Hepatocyte (in vitro differentiated cells): ENCODE measurements at regions not wholly inside any gene's neighbourhood (a gene's known extent, or its start where the extent isn't known, plus 50 kb on each side); places are given as distances from the start of the nearest gene placed in this dataset.

Source experiments
- DNase-seq: peaks from one replicate; pipeline ENCODE4 v3.0.0-alpha.2; 2016; ENCODE audit warnings: low spot score
- H2AFZ ChIP-seq: fragments of 200-600 bp; sonication (generic); 2 replicates; pipeline ENCODE4 v1.6.0; 2016; ENCODE audit warnings: antibody characterized with exemption, mild to moderate bottlenecking
- H3K27ac ChIP-seq: fragments of 200-600 bp; sonication (generic); 2 replicates; pipeline ENCODE4 v1.5.1; 2016; ENCODE audit warnings: mild to moderate bottlenecking
- H3K27me3 ChIP-seq: fragments of 200-600 bp; sonication (generic); 2 replicates; pipeline ENCODE4 v1.6.1; 2016
- H3K36me3 ChIP-seq: fragments of 200-600 bp; sonication (generic); replicated peaks from 2 replicates; pipeline ENCODE4 v1.5.1; 2016; ENCODE audit warnings: low read depth; ENCODE audit not compliant: insufficient read depth
- H3K4me1 ChIP-seq: fragments of 200-600 bp; sonication (generic); 2 replicates; pipeline ENCODE4 v1.5.1; 2016; ENCODE audit warnings: mild to moderate bottlenecking, moderate library complexity; ENCODE audit not compliant: insufficient read depth
- H3K4me2 ChIP-seq: fragments of 200-600 bp; sonication (generic); 2 replicates; pipeline ENCODE4 v1.6.0; 2016
- H3K4me3 ChIP-seq: fragments of 200-600 bp; sonication (generic); 2 replicates; pipeline ENCODE4 v1.5.1; 2016; ENCODE audit warnings: mild to moderate bottlenecking
- H3K79me2 ChIP-seq: fragments of 200-600 bp; sonication (generic); 2 replicates; pipeline ENCODE4 v1.6.0; 2017; ENCODE audit warnings: mild to moderate bottlenecking
- H3K9me2 ChIP-seq: fragments of 200-600 bp; sonication (generic); replicated peaks from 2 replicates; pipeline ENCODE4 v1.6.0; 2017; ENCODE audit warnings: mild to moderate bottlenecking; ENCODE audit not compliant: insufficient read depth
- H3K9me3 ChIP-seq: fragments of 200-600 bp; sonication (generic); 2 replicates; pipeline ENCODE4 v1.5.1; 2016; ENCODE audit warnings: low read depth, mild to moderate bottlenecking
- H4K20me1 ChIP-seq: fragments of 200-600 bp; sonication (generic); 2 replicates; pipeline ENCODE4 v1.6.0; 2016; ENCODE audit warnings: mild to moderate bottlenecking; ENCODE audit not compliant: insufficient read depth, poor library complexity, severe bottlenecking
- EZH2 ChIP-seq: fragments of 200-600 bp; sonication (generic); IDR thresholded peaks from 2 replicates; pipeline ENCODE4 v1.6.1; 2016; ENCODE audit warnings: antibody characterized with exemption, mild to moderate bottlenecking, borderline replicate concordance
- EZH2phosphoT487 ChIP-seq: fragments of 200-600 bp; sonication (generic); IDR thresholded peaks from one replicate; pipeline ENCODE4 v1.6.1; 2018; ENCODE audit warnings: antibody characterized with exemption, mild to moderate bottlenecking, low read depth, moderate library complexity; ENCODE audit not compliant: unreplicated experiment, severe bottlenecking
- WGBS: methylation state at CpG from one replicate; pipeline ENCODE4 v1.1.6; 2016; ENCODE audit warnings: low lambda C conversion rate; ENCODE audit errors: missing lambda C conversion rate; 5-methylcytosine and 5-hydroxymethylcytosine counted together
- TF ChIP-seq, protein P1 (sequence below): fragments of 200-600 bp; sonication (generic); IDR thresholded peaks from 2 replicates; pipeline ENCODE4 v1.5.1; 2016; ENCODE audit warnings: antibody characterized with exemption, mild to moderate bottlenecking; ENCODE audit not compliant: poor library complexity

DNA sequence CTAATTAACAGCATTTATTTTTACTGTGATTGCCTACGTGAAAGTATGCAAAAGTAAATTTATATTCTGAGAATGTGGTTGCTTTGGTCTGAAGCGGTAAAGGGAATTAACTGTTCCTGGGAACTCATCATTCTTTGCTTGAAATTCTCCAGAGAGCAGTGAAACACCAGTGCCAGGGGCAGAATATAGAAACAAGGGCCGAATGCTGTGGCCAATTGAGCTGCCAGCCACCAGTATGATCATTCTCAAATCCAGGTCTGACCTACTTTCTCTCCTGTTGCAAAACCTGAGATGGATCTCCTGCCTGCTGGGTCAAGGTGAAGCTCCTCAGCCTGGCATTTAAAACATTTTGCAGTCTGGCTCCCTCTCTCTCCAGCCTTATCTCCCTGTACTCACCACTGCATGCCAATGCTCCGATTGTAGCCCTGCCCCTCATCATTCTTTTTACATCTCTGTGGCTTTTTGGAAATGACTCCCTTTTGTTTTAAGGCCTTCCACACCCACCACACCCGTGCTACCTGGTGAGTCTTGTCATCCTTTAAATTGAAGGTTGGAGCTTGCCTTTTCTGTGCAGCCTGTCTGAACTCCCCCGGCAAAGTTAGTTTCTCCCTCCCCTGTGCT is 94.5 kb upstream of the TMEM178A start:
- H2AFZ ChIP-seq: no peak overlapping the region
- H3K4me1 ChIP-seq: peaks cover 20% of the 10 kb centered on the region
- DNase-seq: peak; percentile 28
- no peak for TF ChIP-seq EZH2
- TF ChIP-seq, protein P1, sequence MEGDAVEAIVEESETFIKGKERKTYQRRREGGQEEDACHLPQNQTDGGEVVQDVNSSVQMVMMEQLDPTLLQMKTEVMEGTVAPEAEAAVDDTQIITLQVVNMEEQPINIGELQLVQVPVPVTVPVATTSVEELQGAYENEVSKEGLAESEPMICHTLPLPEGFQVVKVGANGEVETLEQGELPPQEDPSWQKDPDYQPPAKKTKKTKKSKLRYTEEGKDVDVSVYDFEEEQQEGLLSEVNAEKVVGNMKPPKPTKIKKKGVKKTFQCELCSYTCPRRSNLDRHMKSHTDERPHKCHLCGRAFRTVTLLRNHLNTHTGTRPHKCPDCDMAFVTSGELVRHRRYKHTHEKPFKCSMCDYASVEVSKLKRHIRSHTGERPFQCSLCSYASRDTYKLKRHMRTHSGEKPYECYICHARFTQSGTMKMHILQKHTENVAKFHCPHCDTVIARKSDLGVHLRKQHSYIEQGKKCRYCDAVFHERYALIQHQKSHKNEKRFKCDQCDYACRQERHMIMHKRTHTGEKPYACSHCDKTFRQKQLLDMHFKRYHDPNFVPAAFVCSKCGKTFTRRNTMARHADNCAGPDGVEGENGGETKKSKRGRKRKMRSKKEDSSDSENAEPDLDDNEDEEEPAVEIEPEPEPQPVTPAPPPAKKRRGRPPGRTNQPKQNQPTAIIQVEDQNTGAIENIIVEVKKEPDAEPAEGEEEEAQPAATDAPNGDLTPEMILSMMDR: no peak
- no peak for TF ChIP-seq EZH2phosphoT487
- no peaks in the 10 kb centered on the region for H3K79me2 ChIP-seq
- H3K27ac ChIP-seq: peak overlapping the region; percentile 65
- no peaks in the 10 kb centered on the region for H4K20me1 ChIP-seq
- no peaks in the 10 kb centered on the region for H3K27me3 ChIP-seq
- no peaks in the 10 kb centered on the region for H3K9me3 ChIP-seq
- H3K9me2 ChIP-seq: no peaks in the 10 kb centered on the region
- H3K4me3 ChIP-seq: no peak overlapping the region
- H3K4me2 ChIP-seq: peak overlapping the region; percentile 47
- H3K36me3 ChIP-seq: no peaks in the 10 kb centered on the region
- WGBS: 50% methylated on average over 6 of the region's 6 CpGs

DNA sequence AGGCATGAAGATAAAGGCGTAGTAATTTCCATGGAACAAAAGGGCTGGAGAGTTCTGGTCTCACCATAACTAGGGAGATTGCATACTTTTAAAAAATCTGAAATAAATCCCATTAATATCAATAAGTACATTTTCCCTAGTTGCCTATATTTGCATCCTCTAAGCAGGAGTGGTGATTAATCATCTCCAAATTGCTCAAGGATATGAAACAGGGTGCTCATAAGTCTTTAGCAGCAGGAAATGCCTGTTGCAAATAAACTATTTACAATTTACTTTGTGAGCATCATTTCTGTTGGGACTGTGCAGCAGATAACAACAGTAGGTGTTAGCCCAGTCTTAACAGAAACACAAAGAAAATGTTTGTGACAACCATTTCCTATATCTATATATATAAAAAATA is 92.4 kb upstream of the TMEM178A start:
- H3K9me3 ChIP-seq: no peaks in the 10 kb centered on the region
- H3K4me2 ChIP-seq: no peak overlapping the region
- H3K4me3 ChIP-seq: no peak overlapping the region
- H3K27ac ChIP-seq: no peak overlapping the region
- no peaks in the 10 kb centered on the region for H3K27me3 ChIP-seq
- no peaks in the 10 kb centered on the region for H3K79me2 ChIP-seq
- 96% methylated on average over 1 of the region's 1 CpG for WGBS
- H3K4me1 ChIP-seq: peaks cover 12% of the 10 kb centered on the region
- H3K9me2 ChIP-seq: no peaks in the 10 kb centered on the region
- H3K36me3 ChIP-seq: no peaks in the 10 kb centered on the region
- TF ChIP-seq, protein P1: no peak
- no peak for TF ChIP-seq EZH2
- TF ChIP-seq EZH2phosphoT487: no peak
- H4K20me1 ChIP-seq: no peaks in the 10 kb centered on the region
- no peak overlapping the region for H2AFZ ChIP-seq
- no peak for DNase-seq

DNA sequence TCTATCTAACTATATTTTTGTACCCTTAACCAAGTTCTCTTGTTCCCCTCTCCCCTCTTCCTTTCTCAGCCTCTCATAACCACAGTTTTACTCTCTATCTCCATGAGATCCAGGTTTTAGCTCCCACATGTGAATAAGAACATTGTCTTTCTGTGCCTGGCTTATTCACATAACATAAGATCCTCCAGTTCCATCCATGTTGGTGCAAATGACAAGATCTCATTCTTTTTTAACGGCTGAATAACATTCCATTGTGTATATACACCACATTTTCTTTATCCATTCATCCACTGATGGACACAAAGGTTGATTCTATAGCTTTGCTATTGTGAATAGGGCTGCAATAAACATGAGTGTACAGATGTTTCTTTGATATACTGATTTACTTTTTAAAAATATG is 83.9 kb upstream of the TMEM178A start:
- no peaks in the 10 kb centered on the region for H3K79me2 ChIP-seq
- no peaks in the 10 kb centered on the region for H4K20me1 ChIP-seq
- no peak overlapping the region for H3K27ac ChIP-seq
- TF ChIP-seq, protein P1: no peak
- no peak for TF ChIP-seq EZH2phosphoT487
- TF ChIP-seq EZH2: no peak
- H3K27me3 ChIP-seq: no peaks in the 10 kb centered on the region
- no peaks in the 10 kb centered on the region for H3K9me2 ChIP-seq
- DNase-seq: no peak
- no peak overlapping the region for H2AFZ ChIP-seq
- H3K4me3 ChIP-seq: no peak overlapping the region
- H3K4me1 ChIP-seq: peaks cover 4% of the 10 kb centered on the region
- H3K4me2 ChIP-seq: no peak overlapping the region
- no peaks in the 10 kb centered on the region for H3K36me3 ChIP-seq
- WGBS: 89% methylated on average over 1 of the region's 1 CpG
- H3K9me3 ChIP-seq: no peaks in the 10 kb centered on the region
